CD4-positive, alpha-beta memory T cell (primary cell): ENCODE measurements at regions not wholly inside any gene's neighbourhood (a gene's known extent, or its start where the extent isn't known, plus 50 kb on each side); places are given as distances from the start of the nearest gene placed in this dataset.
A peak's percentile ranks its signal among the peaks of the same experiment; 100 is the strongest.

ENCODE experiments used
- CTCF ChIA-PET: fragments of 350-600 bp; sonication (Branson Sonifier 250); formaldehyde crosslinking; loops from one replicate; lab custom pipeline; 2021; ENCODE audit warnings: inconsistent platforms; ENCODE audit not compliant: partially characterized antibody; lab: Charles Lee
- POLR2A ChIA-PET: fragments of 350-600 bp; sonication (Branson Sonifier 250); formaldehyde crosslinking; loops from one replicate; lab custom pipeline; 2021; ENCODE audit not compliant: partially characterized antibody; lab: Charles Lee
- DNase-seq, 5 donors: peaks; one replicate each; pipeline versions ENCODE4 v3.0.0 to v3.0.0-alpha.2; 2020 to 2022; ENCODE audit warnings: mixed read lengths in 1 of 5
- H3K27ac ChIP-seq: one replicate; pipeline ENCODE4 v1.7.0; 2013; ENCODE audit warnings: low read depth, low read length
- H3K27me3 ChIP-seq: 2 replicates; pipeline ENCODE4 v1.7.0; 2013; ENCODE audit warnings: mild to moderate bottlenecking, low read length, moderate library complexity; ENCODE audit not compliant: insufficient read depth
- H3K36me3 ChIP-seq: 2 replicates; pipeline ENCODE4 v1.7.0; 2013; ENCODE audit warnings: mild to moderate bottlenecking, low read length, moderate library complexity; ENCODE audit not compliant: insufficient read depth
- H3K4me1 ChIP-seq: 2 replicates; pipeline ENCODE4 v1.7.0; 2013; ENCODE audit warnings: mild to moderate bottlenecking, low read length, moderate library complexity; ENCODE audit not compliant: insufficient read depth
- H3K4me3 ChIP-seq, 2 donors: one replicate each; pipeline ENCODE4 v1.7.0; 2013; ENCODE audit warnings: low read length in 2 of 2, mild to moderate bottlenecking in 1 of 2
- H3K9me3 ChIP-seq, 2 donors: one replicate each; pipeline ENCODE4 v1.7.0; 2013; ENCODE audit warnings: low read length in 2 of 2, control low read depth in 1 of 2; ENCODE audit not compliant: control insufficient read depth in 1 of 2
- H3K27ac Mint-ChIP-seq, 7 donors: one replicate each; pipeline ENCODE4 v1.8.0; 2020 to 2021; ENCODE audit warnings: mixed read lengths in 7 of 7, mild to moderate bottlenecking in 6 of 7, inconsistent platforms in 3 of 7, moderate library complexity in 3 of 7
- H3K27me3 Mint-ChIP-seq, 2 donors: one replicate each; pipeline ENCODE4 v1.8.0; 2020 to 2021; ENCODE audit warnings: mixed read lengths in 2 of 2
- H3K36me3 Mint-ChIP-seq, 2 donors: one replicate each; pipeline ENCODE4 v1.8.0; 2020 to 2021; ENCODE audit warnings: mixed read lengths in 2 of 2, inconsistent platforms in 1 of 2, mild to moderate bottlenecking in 1 of 2
- H3K4me1 Mint-ChIP-seq, 4 donors: one replicate each; pipeline ENCODE4 v1.8.0; 2020 to 2021; ENCODE audit warnings: mixed read lengths in 4 of 4, mild to moderate bottlenecking in 1 of 4
- H3K4me3 Mint-ChIP-seq, 8 donors: one replicate each; pipeline ENCODE4 v1.8.0; 2020 to 2021; ENCODE audit warnings: mixed read lengths in 8 of 8, mild to moderate bottlenecking in 7 of 8, moderate library complexity in 6 of 8, inconsistent platforms in 3 of 8
- H3K9me3 Mint-ChIP-seq, 8 donors: one replicate each; pipeline ENCODE4 v1.8.0; 2020 to 2021; ENCODE audit warnings: mixed read lengths in 8 of 8, mild to moderate bottlenecking in 5 of 8, inconsistent platforms in 3 of 8, moderate library complexity in 1 of 8
- intact Hi-C: fragments of 100-400 bp; cut with micrococcal nuclease; formaldehyde crosslinking; loops from one replicate; pipeline ENCODE4 v1.15.1; 2023

DNA sequence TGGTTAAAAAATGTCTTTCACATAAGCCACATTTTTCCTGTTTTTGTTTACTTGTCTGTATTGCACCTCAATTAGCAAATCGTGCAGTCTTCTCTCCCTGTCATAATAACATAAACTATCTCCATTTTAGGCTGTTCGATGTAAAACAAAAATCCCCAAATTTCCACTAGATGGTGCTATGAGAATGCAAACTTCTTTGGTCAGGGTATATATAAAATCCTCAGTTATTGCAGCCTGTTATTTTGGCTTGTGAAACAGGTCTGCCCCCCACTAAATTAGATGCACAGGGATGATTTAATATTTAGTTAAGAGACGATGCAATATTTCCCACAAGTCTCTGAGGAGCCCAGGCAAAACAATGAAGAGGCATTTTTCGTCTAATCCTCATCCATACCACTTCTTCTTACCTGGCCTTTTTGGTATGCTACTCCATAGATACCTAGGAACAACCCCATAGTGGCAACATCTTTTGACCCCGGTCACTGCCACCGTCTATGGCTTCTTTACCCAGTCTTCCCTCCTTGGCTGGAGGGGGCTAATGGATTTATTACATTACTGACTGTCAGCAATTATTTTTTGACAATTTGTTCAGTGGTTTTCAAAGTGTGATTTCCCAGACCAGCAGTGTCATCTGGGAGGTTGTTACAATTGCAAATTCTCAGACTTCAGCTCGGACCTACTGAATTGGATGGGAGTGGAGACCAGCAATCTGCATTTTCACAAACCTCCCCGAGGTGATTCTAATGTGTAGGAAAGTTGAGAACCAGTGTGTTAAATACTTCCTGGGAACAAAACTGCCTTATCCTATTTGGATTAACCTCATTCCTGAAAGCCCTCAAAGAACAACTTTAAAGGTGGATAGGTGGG, 117.4 kb upstream of the CWC22 start:
- Histone ChIP-seq H3K36me3 (no peaks in the 10 kb centered on the region), H3K27me3 (no peaks in the 10 kb centered on the region), H3K4me1 (no peaks in the 10 kb centered on the region), H3K4me3 (no peak overlapping the region), H3K27ac (no peak overlapping the region), H3K9me3 (no peaks in the 10 kb centered on the region)
- Mint-ChIP-seq H3K36me3 (no peaks in the 10 kb centered on the region), H3K9me3 (no peaks in the 10 kb centered on the region), H3K27me3 (peaks cover 0 to 4% of the 10 kb centered on the region in 2 donors), H3K27ac (no peak overlapping the region), H3K4me1 (peaks cover 0 to 7% (median 4%) of the 10 kb centered on the region in 4 donors), H3K4me3 (no peak overlapping the region)
- intact Hi-C loops: loop anchor here (1.0 kb wide), 5 partner anchors 859 to 1830 kb away; no protein-coding TSS in a partner anchor
- CTCF ChIA-PET: interaction anchor here (0.5 to 6.4 kb wide), 14 partner anchors 10 to 1951 kb away, joined by 3 to 95 read pairs (median 4); partner anchors contain the start of gene UBE2E3
- POLR2A ChIA-PET: no interaction called here
- DNase-seq: peak in 4 of 5 donors; percentile 37 to 40 (median 38)

DNA sequence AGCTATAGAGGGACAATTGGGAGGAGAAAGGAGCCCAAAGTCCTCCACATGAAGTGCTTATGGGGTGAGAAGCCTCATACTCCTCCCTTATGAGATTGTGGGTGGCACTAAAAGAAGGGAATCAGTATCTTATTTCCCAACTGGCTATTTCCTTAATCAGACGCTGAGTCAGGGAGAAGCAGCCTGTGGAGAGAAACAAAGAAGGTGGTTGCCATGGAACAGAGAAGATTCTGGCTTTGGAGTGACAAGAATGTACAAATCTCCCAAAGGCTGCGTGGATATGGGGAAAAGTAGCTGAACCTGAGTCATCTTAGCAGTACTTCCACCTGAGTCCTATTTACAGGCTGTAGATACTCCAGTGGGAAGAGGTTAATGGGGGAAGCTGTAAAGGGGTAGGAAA, 115.8 kb upstream of the CWC22 start:
- no peak overlapping the region for H3K4me3 ChIP-seq
- ChIA-PET POLR2A (no interaction called here), CTCF (interaction anchor here (0.9 to 6.4 kb wide), 5 partner anchors 8 to 1593 kb away, joined by 3 to 95 read pairs (median 16); no protein-coding TSS in a partner anchor)
- no peaks in the 10 kb centered on the region for H3K36me3 ChIP-seq
- no peak overlapping the region for H3K27ac ChIP-seq
- no peak for DNase-seq
- intact Hi-C loops: no loop called here
- no peaks in the 10 kb centered on the region for H3K27me3 ChIP-seq
- peaks cover 0 to 7% (median 4%) of the 10 kb centered on the region in 4 donors for H3K4me1 Mint-ChIP-seq
- no peaks in the 10 kb centered on the region for H3K36me3 Mint-ChIP-seq
- H3K27ac Mint-ChIP-seq: no peak overlapping the region
- no peaks in the 10 kb centered on the region for H3K4me1 ChIP-seq
- H3K9me3 Mint-ChIP-seq: no peaks in the 10 kb centered on the region
- no peaks in the 10 kb centered on the region for H3K9me3 ChIP-seq
- H3K4me3 Mint-ChIP-seq: no peak overlapping the region
- H3K27me3 Mint-ChIP-seq: peaks cover 2 to 7% of the 10 kb centered on the region in 2 donors

DNA sequence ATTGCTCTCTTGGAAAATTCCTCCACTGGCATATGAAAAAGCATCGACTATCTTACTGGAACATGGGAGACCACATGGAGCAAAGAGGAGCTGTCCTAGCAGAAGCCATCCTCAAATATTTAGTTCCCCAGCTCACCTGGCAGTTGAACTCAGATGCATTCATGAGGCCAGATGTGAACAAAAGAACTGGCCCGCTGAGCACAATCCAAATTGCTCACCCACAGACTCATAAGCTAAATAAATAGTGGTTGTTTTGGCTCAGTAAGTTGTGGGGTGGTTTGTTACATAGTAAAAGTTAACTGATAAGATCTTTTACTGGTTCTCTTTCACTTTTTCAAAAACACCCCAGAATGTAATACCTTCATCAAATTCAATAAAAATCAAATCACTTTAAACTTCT, 108.6 kb upstream of the CWC22 start:
- no peak for DNase-seq
- Mint-ChIP-seq H3K9me3 (no peaks in the 10 kb centered on the region), H3K27ac (no peak overlapping the region), H3K36me3 (no peaks in the 10 kb centered on the region), H3K4me3 (no peak overlapping the region), H3K27me3 (peaks cover 3 to 9% of the 10 kb centered on the region in 2 donors), H3K4me1 (no peaks in the 10 kb centered on the region)
- Histone ChIP-seq H3K4me1 (no peaks in the 10 kb centered on the region), H3K4me3 (no peak overlapping the region), H3K36me3 (no peaks in the 10 kb centered on the region), H3K9me3 (no peaks in the 10 kb centered on the region), H3K27ac (no peak overlapping the region), H3K27me3 (no peaks in the 10 kb centered on the region)
- intact Hi-C loops: no loop called here
- CTCF ChIA-PET: interaction anchor here (2.4 kb wide), 1 partner anchor 8 kb away, joined by 16 read pairs; no protein-coding TSS in a partner anchor
- POLR2A ChIA-PET: no interaction called here

DNA sequence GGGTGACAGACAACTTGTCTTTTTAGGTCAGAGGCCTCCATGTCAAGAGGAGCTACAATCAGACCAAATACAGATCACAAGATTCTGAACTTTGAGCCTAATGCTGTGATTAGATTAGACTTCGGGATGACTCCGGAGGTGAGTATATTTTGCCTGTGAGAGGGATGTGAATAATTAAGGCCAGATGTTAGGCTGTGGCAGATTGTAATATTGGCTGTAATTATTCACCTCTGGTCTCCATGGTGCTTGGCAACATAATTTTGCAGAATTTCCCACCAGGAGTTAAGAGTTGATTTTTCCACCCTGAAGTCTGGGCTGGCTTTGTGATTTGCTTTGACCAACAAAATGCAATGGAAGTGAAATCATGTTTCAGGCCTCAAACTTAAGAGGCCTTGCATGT, 108.2 kb upstream of the CWC22 start:
- DNase-seq: no peak
- Histone ChIP-seq H3K27me3 (no peaks in the 10 kb centered on the region), H3K27ac (no peak overlapping the region), H3K36me3 (no peaks in the 10 kb centered on the region), H3K4me1 (no peaks in the 10 kb centered on the region), H3K4me3 (no peak overlapping the region), H3K9me3 (no peaks in the 10 kb centered on the region)
- POLR2A ChIA-PET: no interaction called here
- Mint-ChIP-seq H3K9me3 (no peaks in the 10 kb centered on the region), H3K36me3 (no peaks in the 10 kb centered on the region), H3K27me3 (peaks cover 6 to 9% of the 10 kb centered on the region in 2 donors), H3K4me3 (no peak overlapping the region), H3K4me1 (no peaks in the 10 kb centered on the region), H3K27ac (no peak overlapping the region)
- CTCF ChIA-PET: interaction anchor here (1.1 to 2.4 kb wide), 2 partner anchors 8 to 9 kb away, joined by 3 to 16 read pairs; no protein-coding TSS in a partner anchor
- intact Hi-C loops: no loop called here

DNA sequence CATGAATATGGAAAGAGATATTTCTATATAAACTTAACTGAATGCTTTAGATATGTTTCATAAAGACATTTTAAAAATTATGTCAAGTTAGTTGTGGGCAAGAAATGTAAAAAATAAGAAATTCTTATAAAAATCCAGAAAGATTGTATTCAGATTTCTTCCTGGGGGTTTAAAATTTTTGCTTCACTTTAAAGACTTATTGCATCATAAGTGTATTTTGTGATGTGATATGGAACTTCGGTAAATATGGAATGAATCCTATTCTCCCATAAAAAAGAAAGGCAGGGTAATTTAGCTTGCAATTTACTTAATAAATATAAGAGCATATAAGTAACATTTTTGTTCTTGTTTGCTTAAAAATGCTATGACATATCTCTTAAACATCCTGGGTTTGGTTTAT, 104.8 kb upstream of the CWC22 start:
- no peak overlapping the region for H3K27ac Mint-ChIP-seq
- DNase-seq: no peak
- CTCF ChIA-PET: interaction anchor here (1.4 kb wide), 1 partner anchor 12 kb away, joined by 4 read pairs; no protein-coding TSS in a partner anchor
- H3K9me3 Mint-ChIP-seq: no peaks in the 10 kb centered on the region
- H3K4me1 ChIP-seq: no peaks in the 10 kb centered on the region
- H3K36me3 ChIP-seq: no peaks in the 10 kb centered on the region
- H3K36me3 Mint-ChIP-seq: no peaks in the 10 kb centered on the region
- POLR2A ChIA-PET: no interaction called here
- no peak overlapping the region for H3K4me3 ChIP-seq
- H3K27ac ChIP-seq: no peak overlapping the region
- H3K9me3 ChIP-seq: no peaks in the 10 kb centered on the region
- peaks cover 3 to 8% of the 10 kb centered on the region in 2 donors for H3K27me3 Mint-ChIP-seq
- H3K27me3 ChIP-seq: no peaks in the 10 kb centered on the region
- no peak overlapping the region for H3K4me3 Mint-ChIP-seq
- no peaks in the 10 kb centered on the region for H3K4me1 Mint-ChIP-seq
- intact Hi-C loops: no loop called here

DNA sequence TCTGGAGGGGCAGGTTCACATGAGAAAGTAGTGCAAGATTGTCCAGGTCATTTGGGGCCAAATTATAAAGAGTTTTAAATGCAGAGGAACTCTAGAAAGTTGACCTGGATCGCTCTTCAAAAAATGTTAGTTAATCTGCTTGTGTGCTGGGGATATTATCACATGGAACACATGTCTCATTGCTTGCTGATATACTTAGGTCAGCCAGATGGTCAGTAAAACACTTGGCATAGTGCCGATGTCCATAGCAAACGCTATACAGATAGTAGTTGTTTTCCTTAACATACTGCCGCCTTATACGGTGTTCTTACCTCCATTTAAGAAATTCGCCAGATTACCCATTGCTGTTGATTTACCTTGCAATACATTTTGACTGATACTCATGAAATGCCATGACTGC, 103.4 kb upstream of the CWC22 start:
- Mint-ChIP-seq H3K27ac (peak overlapping the region in 1 of 7 donors; percentile 26), H3K9me3 (no peaks in the 10 kb centered on the region), H3K27me3 (peaks cover 3 to 16% of the 10 kb centered on the region in 2 donors), H3K36me3 (no peaks in the 10 kb centered on the region), H3K4me1 (no peaks in the 10 kb centered on the region), H3K4me3 (no peak overlapping the region)
- no peaks in the 10 kb centered on the region for H3K36me3 ChIP-seq
- no peaks in the 10 kb centered on the region for H3K4me1 ChIP-seq
- intact Hi-C loops: no loop called here
- POLR2A ChIA-PET: no interaction called here
- H3K27ac ChIP-seq: no peak overlapping the region
- CTCF ChIA-PET: no interaction called here
- no peak for DNase-seq
- H3K9me3 ChIP-seq: no peaks in the 10 kb centered on the region
- no peaks in the 10 kb centered on the region for H3K27me3 ChIP-seq
- no peak overlapping the region for H3K4me3 ChIP-seq

DNA sequence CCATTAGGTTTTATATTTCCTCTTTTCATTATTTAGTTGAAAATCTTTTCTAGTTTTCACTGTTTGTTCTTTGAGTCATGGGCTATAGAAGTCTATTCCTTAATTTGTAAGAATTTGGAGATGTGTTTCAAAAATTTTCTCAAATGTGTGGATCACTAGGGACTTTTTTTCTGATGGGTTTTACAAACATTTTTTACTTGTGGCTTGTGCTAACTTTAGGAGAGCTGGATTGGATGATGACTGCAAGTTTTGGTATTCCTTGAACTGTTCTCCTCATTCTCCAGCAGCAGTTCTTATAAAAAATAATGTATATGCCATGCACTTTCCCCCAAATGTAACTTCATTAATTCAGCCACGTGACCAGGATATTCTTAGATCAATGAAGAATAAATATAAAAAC, 94.7 kb upstream of the CWC22 start:
- Histone ChIP-seq H3K27ac (no peak overlapping the region), H3K4me1 (no peaks in the 10 kb centered on the region), H3K9me3 (no peaks in the 10 kb centered on the region), H3K4me3 (no peak overlapping the region), H3K36me3 (no peaks in the 10 kb centered on the region), H3K27me3 (no peaks in the 10 kb centered on the region)
- H3K4me1 Mint-ChIP-seq: no peaks in the 10 kb centered on the region
- no peak overlapping the region for H3K4me3 Mint-ChIP-seq
- no peak for DNase-seq
- CTCF ChIA-PET: no interaction called here
- POLR2A ChIA-PET: no interaction called here
- peaks cover 3 to 9% of the 10 kb centered on the region in 2 donors for H3K27me3 Mint-ChIP-seq
- no peaks in the 10 kb centered on the region for H3K36me3 Mint-ChIP-seq
- intact Hi-C loops: no loop called here
- H3K27ac Mint-ChIP-seq: no peak overlapping the region
- peaks cover 0 to 1% (median 0%) of the 10 kb centered on the region in 8 donors for H3K9me3 Mint-ChIP-seq
